HepG2 (cell line): ENCODE measurements at regions not wholly inside any gene's neighbourhood (a gene's known extent, or its start where the extent isn't known, plus 50 kb on each side); places are given as distances from the start of the nearest gene placed in this dataset.

Experiments used
- BORCS8-MEF2B ChIP-seq: sonication (generic); formaldehyde crosslinking; IDR thresholded peaks from 2 replicates; pipeline ENCODE4 v1.8.0; 2022; ENCODE audit warnings: mild to moderate bottlenecking, missing genetic modification reagents
- GABPA ChIP-seq, 2 experiments: IDR thresholded peaks; 2 replicates each; pipeline ENCODE4 v1.6.1; 2011 to 2016; ENCODE audit warnings: low read depth in 2 of 2, low read length in 1 of 2, missing biosample characterization in 1 of 2, missing genetic modification characterization in 1 of 2
- HNF4G ChIP-seq, 2 experiments: sonication (generic) in 1 of 2; formaldehyde crosslinking in 1 of 2; IDR thresholded peaks; 2 replicates each; pipeline versions ENCODE4 v1.4.0 to v1.6.1; 2011 to 2020; ENCODE audit warnings: borderline replicate concordance in 2 of 2, low read depth in 2 of 2, mild to moderate bottlenecking in 2 of 2, low read length in 1 of 2, missing genetic modification reagents in 1 of 2, moderate library complexity in 1 of 2
- MBNL3 ChIP-seq: fragments of 250-450 bp; sonication (Bioruptor Pico); conservative IDR thresholded peaks from 2 replicates; pipeline ENCODE4 v1.8.0; 2022; ENCODE audit warnings: mild to moderate bottlenecking, inconsistent platforms
- POLR2A ChIP-seq, 2 experiments: IDR thresholded peaks; 2 replicates each; pipeline ENCODE4 v1.6.1; 2011; ENCODE audit warnings: low read depth in 2 of 2, low read length in 2 of 2, mild to moderate bottlenecking in 1 of 2, moderate library complexity in 1 of 2; ENCODE audit not compliant: insufficient read depth in 1 of 2
- POLR2AphosphoS5 ChIP-seq: IDR thresholded peaks from 2 replicates; pipeline ENCODE4 v1.6.1; 2012; ENCODE audit warnings: low read depth, low read length
- ZNF263 ChIP-seq: sonication (generic); formaldehyde crosslinking; IDR thresholded peaks from 2 replicates; pipeline ENCODE4 v1.4.0; 2020; ENCODE audit warnings: missing genetic modification reagents
- ZNF792 ChIP-seq: IDR thresholded peaks from 2 replicates; pipeline ENCODE4 v1.6.1; 2016

- no peak for TF ChIP-seq HNF4G (IDR thresholded peaks at IDR 0.05; ENCODE audit: borderline replicate concordance, low read depth, low read length)
- no peak for TF ChIP-seq HNF4G (CRISPR knock-in tag; IDR thresholded peaks at IDR 0.05; ENCODE audit: borderline replicate concordance, low read depth)
- TF ChIP-seq BORCS8-MEF2B (CRISPR knock-in tag): no peak
- TF ChIP-seq POLR2AphosphoS5: no peak
- no peak for TF ChIP-seq GABPA (IDR thresholded peaks at IDR 0.05; ENCODE audit: low read depth, low read length)
- TF ChIP-seq GABPA (CRISPR knock-in tag; IDR thresholded peaks at IDR 0.05; ENCODE audit: low read depth): no peak
- TF ChIP-seq MBNL3 (CRISPR knock-in tag): no peak
- no peak for TF ChIP-seq ZNF792 (CRISPR knock-in tag)
- no peak for TF ChIP-seq ZNF263 (CRISPR knock-in tag)
- TF ChIP-seq POLR2A (IDR thresholded peaks at IDR 0.05; ENCODE audit: insufficient read depth in 1 of 2, low read depth in 2 of 2, low read length in 2 of 2): no peak
These were observed 1019.5 kb downstream of the SLC6A15 start for GRCh38 chr12:83893101-83893500.
